Ishikawa (cell line): ENCODE measurements at regions not wholly inside any gene's neighbourhood (a gene's known extent, or its start where the extent isn't known, plus 50 kb on each side); places are given as distances from the start of the nearest gene placed in this dataset.

Experiments used
- CREB1 ChIP-seq: IDR thresholded peaks from 2 replicates; pipeline ENCODE4 v1.6.1; 2012; ENCODE audit warnings: low read depth
- RAD21 ChIP-seq: IDR thresholded peaks from 2 replicates; pipeline ENCODE4 v1.6.1; 2012; ENCODE audit warnings: low read depth
- TAF1 ChIP-seq: IDR thresholded peaks from 2 replicates; pipeline ENCODE4 v1.6.1; 2012; ENCODE audit warnings: low read depth, mild to moderate bottlenecking
- YY1 ChIP-seq: IDR thresholded peaks from 2 replicates; pipeline ENCODE4 v1.6.1; 2012; ENCODE audit warnings: low read depth
- ZBTB7A ChIP-seq: IDR thresholded peaks from 2 replicates; pipeline ENCODE4 v1.6.1; 2012; ENCODE audit warnings: low read depth
- TF ChIP-seq, protein P1 (sequence below): IDR thresholded peaks from 2 replicates; pipeline ENCODE4 v1.6.1; 2012
- TF ChIP-seq, protein P2 (sequence below): IDR thresholded peaks from 2 replicates; pipeline ENCODE4 v1.6.1; 2012; ENCODE audit warnings: low read depth, mild to moderate bottlenecking

DNA sequence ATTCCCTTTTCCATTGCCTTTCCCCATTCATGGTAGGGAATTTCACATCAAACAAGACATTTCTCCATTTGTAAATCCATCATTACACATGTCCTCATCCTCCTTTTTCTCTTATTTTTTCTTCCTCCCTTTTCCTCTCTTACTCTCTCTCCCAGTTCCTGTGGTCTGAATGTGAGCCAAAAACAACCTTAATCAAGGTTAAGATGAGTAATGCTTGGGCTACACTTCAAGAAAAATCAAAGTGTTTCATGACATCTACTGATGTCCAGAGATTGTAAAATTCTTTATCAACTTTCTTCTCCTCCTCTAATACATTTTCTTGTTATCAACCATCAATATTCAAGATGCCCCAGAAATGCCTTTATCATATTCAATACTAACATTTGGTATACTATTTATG, 172.5 kb upstream of the PRNP start:
- TF ChIP-seq, protein P1, sequence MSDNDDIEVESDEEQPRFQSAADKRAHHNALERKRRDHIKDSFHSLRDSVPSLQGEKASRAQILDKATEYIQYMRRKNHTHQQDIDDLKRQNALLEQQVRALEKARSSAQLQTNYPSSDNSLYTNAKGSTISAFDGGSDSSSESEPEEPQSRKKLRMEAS: no peak
- TF ChIP-seq RAD21 (no peak), TAF1 (no peak), ZBTB7A (no peak), YY1 (no peak), CREB1 (no peak)
- TF ChIP-seq, protein P2, sequence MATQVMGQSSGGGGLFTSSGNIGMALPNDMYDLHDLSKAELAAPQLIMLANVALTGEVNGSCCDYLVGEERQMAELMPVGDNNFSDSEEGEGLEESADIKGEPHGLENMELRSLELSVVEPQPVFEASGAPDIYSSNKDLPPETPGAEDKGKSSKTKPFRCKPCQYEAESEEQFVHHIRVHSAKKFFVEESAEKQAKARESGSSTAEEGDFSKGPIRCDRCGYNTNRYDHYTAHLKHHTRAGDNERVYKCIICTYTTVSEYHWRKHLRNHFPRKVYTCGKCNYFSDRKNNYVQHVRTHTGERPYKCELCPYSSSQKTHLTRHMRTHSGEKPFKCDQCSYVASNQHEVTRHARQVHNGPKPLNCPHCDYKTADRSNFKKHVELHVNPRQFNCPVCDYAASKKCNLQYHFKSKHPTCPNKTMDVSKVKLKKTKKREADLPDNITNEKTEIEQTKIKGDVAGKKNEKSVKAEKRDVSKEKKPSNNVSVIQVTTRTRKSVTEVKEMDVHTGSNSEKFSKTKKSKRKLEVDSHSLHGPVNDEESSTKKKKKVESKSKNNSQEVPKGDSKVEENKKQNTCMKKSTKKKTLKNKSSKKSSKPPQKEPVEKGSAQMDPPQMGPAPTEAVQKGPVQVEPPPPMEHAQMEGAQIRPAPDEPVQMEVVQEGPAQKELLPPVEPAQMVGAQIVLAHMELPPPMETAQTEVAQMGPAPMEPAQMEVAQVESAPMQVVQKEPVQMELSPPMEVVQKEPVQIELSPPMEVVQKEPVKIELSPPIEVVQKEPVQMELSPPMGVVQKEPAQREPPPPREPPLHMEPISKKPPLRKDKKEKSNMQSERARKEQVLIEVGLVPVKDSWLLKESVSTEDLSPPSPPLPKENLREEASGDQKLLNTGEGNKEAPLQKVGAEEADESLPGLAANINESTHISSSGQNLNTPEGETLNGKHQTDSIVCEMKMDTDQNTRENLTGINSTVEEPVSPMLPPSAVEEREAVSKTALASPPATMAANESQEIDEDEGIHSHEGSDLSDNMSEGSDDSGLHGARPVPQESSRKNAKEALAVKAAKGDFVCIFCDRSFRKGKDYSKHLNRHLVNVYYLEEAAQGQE: no peak
